Lower leg skin (tissue), 4 donors: ENCODE measurements at regions not wholly inside any gene's neighbourhood (a gene's known extent, or its start where the extent isn't known, plus 50 kb on each side); places are given as distances from the start of the nearest gene placed in this dataset.

Experiments used
- DNase-seq, 2 donors: peaks; one replicate each; pipeline ENCODE4 v3.0.0-alpha.2; 2019; ENCODE audit warnings: low spot score in 2 of 2
- H3K4me3 ChIP-seq: fragments of 200-600 bp; sonication (generic); 2 replicates; pipeline ENCODE4 v1.5.1; 2017; ENCODE audit warnings: mild to moderate bottlenecking, low read depth; ENCODE audit not compliant: poor library complexity, severe bottlenecking
- CTCF ChIP-seq, 3 donors: fragments of 450-650 bp; IDR thresholded peaks; one replicate each; pipeline ENCODE4 v1.5.1; 2016; ENCODE audit warnings: antibody characterized with exemption in 3 of 3, mild to moderate bottlenecking in 3 of 3, moderate library complexity in 2 of 3
- POLR2A ChIP-seq, 2 donors: fragments of 450-650 bp; IDR thresholded peaks; one replicate each; pipeline ENCODE4 v1.6.1; 2016 to 2017; ENCODE audit warnings: antibody characterized with exemption in 2 of 2, mild to moderate bottlenecking in 1 of 2, moderate library complexity in 1 of 2
- WGBS, 2 donors: methylation state at CpG; one replicate each; pipeline ENCODE4 v1.1.5; 2018; 5-methylcytosine and 5-hydroxymethylcytosine counted together
- intact Hi-C: fragments of 100-400 bp; cut with DNase I; formaldehyde crosslinking; loops from one replicate; pipeline ENCODE4 v1.15.0; 2023; ENCODE audit warnings: low total_unique reads

GRCh38 chr18:33818145-33818544 is 240.1 kb downstream of the ASXL3 start:
- intact Hi-C loops, result no loop called here
- WGBS, 2 donors, result 95 to 100% methylated on average over 1 of the region's 1 CpG
- TF ChIP-seq POLR2A (IDR thresholded peaks at IDR 0.05), result no peak

GRCh38 chr18:33817096-33817495 is 239.1 kb downstream of the ASXL3 start:
- intact Hi-C loops, result no loop called here
- WGBS, 2 donors, result 50 to 67% methylated on average over 1 of the region's 1 CpG
- H3K4me3 ChIP-seq, result no peak overlapping the region
- no peak for DNase-seq
- no peak for TF ChIP-seq POLR2A (IDR thresholded peaks at IDR 0.05)
- no peak for TF ChIP-seq CTCF (IDR thresholded peaks at IDR 0.05)

More at GRCh38 chr18:33818145-33818544, 240.1 kb downstream of the ASXL3 start:
- H3K4me3 ChIP-seq, result no peak overlapping the region
- no peak for DNase-seq

- no peak overlapping the region for H3K4me3 ChIP-seq
- intact Hi-C loops, result no loop called here
- no peak for DNase-seq
- TF ChIP-seq POLR2A (IDR thresholded peaks at IDR 0.05), result no peak
- TF ChIP-seq CTCF (IDR thresholded peaks at IDR 0.05), result no peak
Observed at GRCh38 chr18:33814546-33814945, 236.5 kb downstream of the ASXL3 start.

- intact Hi-C loops, result no loop called here
- DNase-seq, result peak in 1 of 2 donors; percentile 40
- no peak overlapping the region for H3K4me3 ChIP-seq
- TF ChIP-seq CTCF (IDR thresholded peaks at IDR 0.05) (no peak), POLR2A (IDR thresholded peaks at IDR 0.05) (no peak)
- WGBS, 2 donors, result 47 to 62% methylated on average over 2 of the region's 2 CpGs
Observed at GRCh38 chr18:33812186-33812585, 234.2 kb downstream of the ASXL3 start.

GRCh38 chr18:33805592-33805991 is 227.6 kb downstream of the ASXL3 start:
- no peak overlapping the region for H3K4me3 ChIP-seq
- DNase-seq, result no peak
- intact Hi-C loops, result no loop called here
- TF ChIP-seq CTCF (IDR thresholded peaks at IDR 0.05) (no peak), POLR2A (IDR thresholded peaks at IDR 0.05) (no peak)
- 27 to 35% methylated on average over 4 of the region's 4 CpGs for WGBS, 2 donors

- H3K4me3 ChIP-seq, result no peak overlapping the region
- TF ChIP-seq POLR2A (IDR thresholded peaks at IDR 0.05) (no peak), CTCF (IDR thresholded peaks at IDR 0.05) (no peak)
- intact Hi-C loops, result no loop called here
- DNase-seq, result no peak
- 28 to 39% methylated on average over 3 of the region's 3 CpGs for WGBS, 2 donors
Observed at GRCh38 chr18:33804258-33804657, 226.2 kb downstream of the ASXL3 start.
